ENCODE measurements at regions not wholly inside any gene's neighbourhood (a gene's known extent, or its start where the extent isn't known, plus 50 kb on each side); places are given as distances from the start of the nearest gene placed in this dataset.
"Not testable (repeated sequence)": the region's sequence is repeated elsewhere in the genome, so short reads cannot be mapped to it uniquely, and the experiment has no call there.

DNA sequence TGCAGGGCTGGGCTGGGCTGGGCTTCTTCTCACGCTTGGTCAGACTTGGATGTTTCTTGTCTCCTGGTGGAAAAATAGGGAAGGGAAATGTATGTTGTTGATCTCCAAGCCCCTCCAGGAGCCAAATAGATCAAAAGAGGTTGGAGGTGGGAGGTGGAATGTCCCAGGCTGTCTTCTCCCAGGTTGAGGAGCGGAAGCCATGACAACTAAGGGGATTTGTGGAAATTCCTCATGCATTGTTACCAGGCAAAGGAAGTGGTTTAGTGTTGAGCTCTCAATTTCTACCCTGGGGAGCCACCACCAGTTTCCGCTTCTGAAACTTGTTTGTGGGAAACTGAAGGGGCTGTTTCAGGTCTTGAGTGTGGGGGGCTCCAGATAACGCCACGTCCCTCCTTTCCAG lies 79.0 kb downstream of the SPRY4 start:
- no peak overlapping the region for H3K27ac ChIP-seq
- TF ChIP-seq, protein P1, sequence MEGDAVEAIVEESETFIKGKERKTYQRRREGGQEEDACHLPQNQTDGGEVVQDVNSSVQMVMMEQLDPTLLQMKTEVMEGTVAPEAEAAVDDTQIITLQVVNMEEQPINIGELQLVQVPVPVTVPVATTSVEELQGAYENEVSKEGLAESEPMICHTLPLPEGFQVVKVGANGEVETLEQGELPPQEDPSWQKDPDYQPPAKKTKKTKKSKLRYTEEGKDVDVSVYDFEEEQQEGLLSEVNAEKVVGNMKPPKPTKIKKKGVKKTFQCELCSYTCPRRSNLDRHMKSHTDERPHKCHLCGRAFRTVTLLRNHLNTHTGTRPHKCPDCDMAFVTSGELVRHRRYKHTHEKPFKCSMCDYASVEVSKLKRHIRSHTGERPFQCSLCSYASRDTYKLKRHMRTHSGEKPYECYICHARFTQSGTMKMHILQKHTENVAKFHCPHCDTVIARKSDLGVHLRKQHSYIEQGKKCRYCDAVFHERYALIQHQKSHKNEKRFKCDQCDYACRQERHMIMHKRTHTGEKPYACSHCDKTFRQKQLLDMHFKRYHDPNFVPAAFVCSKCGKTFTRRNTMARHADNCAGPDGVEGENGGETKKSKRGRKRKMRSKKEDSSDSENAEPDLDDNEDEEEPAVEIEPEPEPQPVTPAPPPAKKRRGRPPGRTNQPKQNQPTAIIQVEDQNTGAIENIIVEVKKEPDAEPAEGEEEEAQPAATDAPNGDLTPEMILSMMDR (IDR thresholded peaks at IDR 0.05): no peak
- TF ChIP-seq ZFX (IDR thresholded peaks at IDR 0.05; ENCODE audit: borderline replicate concordance): no peak

DNA sequence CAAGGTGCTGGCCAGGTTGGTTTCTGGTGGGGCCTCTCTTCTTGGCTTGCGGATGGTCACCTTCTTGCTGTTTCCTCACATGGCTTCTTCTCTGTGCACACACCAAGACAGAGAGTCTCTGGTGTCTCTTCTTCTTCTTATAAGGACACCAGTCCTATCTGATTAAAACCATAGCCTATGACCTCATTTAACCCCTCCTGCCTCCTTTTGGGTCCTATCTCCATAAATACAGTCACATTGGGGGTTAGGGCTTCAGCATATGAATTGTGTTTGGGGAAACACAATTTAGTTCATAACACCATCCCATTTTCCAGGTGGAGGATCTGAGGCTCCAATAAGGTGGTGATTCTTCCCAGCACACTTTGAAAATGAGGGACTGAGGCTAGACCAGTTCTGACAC lies 80.4 kb downstream of the SPRY4 start:
- TF ChIP-seq, protein P1 (IDR thresholded peaks at IDR 0.05): no peak
- TF ChIP-seq ZFX (IDR thresholded peaks at IDR 0.05; ENCODE audit: borderline replicate concordance): no peak
- H3K27ac ChIP-seq: no peak overlapping the region

DNA sequence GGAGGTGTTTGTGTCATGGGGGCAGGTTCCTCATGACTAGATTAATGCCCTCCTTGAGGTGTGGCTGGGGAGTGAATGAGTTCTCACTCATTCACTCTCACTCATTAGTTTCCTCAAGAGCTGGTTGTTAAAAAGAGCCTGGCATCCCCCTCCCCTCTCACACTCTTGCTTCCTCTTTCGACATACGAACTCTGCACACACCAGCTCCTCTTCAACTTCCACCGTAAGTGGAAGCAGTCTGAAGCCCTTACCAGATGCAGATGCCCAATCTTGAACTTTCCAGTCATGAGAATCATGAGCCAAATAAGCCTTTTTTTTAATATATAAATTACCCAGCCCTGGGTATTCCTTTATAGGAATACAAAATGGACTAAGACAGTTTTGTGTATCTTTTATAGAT lies 82.5 kb downstream of the SPRY4 start:
- H3K27ac ChIP-seq: no peak overlapping the region
- TF ChIP-seq, protein P1 (IDR thresholded peaks at IDR 0.05): no peak
- no peak for TF ChIP-seq ZFX (IDR thresholded peaks at IDR 0.05; ENCODE audit: borderline replicate concordance)

DNA sequence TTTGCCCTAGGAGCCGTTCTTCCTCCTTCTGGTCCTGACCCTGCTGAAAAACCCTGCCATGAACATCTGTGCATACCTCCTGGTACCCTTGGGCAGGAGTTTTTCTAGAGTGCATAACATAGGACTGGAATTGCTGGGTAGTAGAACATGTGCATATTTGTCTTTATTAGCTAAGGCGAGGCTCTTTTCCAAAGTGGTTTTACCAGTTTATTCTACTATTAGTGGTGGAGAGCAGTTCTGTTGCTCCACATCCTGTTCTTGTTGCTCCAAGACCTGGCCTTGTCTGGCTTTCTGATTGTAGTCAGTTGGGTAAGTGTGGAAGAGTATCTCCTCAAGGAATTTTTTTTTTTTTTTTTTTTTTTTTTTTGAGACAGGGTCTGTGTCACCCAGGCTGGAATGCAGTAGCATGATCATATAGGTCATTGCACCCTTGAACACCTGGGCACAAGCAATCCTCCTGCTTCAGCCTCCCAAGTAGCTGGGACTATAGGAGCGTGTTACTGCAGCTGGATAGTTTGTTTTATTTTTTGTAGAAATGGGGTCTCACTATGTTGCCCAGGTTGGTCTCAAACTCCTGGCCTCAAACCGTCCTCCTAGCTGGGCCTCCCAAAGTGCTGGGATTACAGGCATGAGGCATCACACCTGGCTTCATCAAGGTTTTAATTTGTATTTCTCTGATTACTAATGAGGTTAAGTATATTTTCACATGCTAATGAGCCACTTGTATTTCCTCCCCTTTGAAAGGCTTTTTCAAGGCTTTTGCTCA lies 85.2 kb downstream of the SPRY4 start:
- TF ChIP-seq, protein P1 (IDR thresholded peaks at IDR 0.05): no peak
- TF ChIP-seq ZFX (IDR thresholded peaks at IDR 0.05; ENCODE audit: borderline replicate concordance): no peak
- no peak overlapping the region for H3K27ac ChIP-seq

DNA sequence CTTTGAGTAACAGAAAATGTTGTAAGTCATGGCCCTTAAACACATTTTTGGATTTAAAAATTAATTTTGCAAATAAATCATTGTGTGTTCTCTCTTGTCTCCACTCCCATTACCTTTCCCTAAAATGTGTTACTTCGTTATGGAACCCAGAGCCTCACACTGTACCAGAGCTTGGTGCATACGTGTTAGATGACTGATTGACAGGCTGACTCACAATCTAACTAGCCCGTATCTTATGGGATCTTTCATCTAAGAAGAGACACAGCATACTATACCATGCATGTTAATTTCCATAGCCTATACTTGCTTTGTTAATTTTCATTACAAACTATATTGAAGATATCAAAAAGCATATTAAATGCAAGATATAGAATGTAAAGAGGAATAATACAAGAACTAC lies 87.1 kb downstream of the SPRY4 start:
- TF ChIP-seq ZFX (IDR thresholded peaks at IDR 0.05; ENCODE audit: borderline replicate concordance): no peak
- TF ChIP-seq, protein P1 (IDR thresholded peaks at IDR 0.05): no peak
- H3K27ac ChIP-seq: no peak overlapping the region

DNA sequence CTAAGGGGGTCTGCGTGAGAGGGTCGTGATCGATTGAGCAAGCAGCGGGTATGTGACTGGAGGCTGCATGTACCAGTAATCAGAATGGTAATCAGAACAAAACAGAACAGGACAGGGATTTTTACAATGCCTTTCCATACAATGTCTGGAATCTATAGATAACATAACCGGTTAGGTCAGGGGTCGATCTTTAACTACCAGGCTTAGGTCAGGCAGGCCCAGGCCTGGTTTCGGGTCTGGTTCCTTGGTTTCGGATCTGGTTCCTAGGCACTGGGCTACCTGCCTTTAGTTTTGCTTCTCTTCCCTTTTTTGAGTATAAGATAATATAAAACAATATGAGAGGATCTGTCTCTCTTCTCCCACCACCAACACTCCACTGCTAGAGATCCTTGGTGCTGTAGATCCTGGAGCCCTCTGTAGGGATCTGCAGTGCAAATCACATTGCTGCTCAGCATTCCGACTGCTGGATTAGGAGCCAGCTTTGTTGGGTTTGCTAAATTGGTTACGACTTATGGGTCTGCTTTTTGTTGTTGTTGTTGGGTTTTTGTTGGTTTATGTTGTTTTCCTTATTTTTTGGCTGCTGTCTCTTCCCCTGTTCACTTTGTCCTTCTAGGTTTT lies 88.0 kb downstream of the SPRY4 start:
- not testable (repeated sequence) for H3K27ac ChIP-seq

DNA sequence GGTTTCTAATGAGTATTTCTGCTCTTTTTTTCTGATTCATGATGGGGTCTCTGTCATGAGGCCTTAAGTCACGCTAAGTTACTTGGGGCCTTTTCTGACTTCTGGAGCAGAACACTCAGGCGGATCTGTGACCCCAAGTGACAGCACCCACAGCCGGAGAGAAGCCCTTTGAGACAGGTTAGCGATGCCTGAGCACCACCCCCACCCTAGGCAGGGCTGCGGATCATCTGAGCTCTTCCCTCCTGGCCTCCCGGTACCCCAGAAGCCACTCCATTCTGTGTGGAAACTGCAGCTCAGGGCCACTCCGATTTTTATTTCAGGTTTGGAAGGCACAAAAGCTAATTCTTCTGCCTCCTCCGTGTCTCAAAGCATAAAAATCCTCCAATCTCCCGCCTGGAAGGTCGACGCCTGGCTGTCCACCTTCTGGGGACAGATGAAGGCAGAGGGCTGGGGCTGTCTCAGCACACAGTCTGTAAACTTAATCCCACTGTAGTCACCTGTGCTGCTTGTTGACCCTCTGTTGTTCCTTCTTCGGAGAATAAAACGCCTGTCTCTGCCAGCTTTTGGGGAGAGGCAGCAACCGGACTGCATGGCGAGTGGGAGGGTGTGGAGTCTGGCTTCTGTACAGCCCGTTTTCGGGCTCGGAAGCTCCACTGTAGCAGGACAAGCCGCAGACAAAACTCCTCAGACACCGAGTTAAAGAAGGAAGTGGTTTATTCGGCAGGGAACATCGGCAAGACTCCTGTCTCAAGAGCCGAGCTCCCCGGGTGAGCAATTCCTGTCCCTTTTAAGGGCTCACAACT lies 88.8 kb downstream of the SPRY4 start:
- no peak for TF ChIP-seq ZFX (IDR thresholded peaks at IDR 0.05; ENCODE audit: borderline replicate concordance)
- TF ChIP-seq, protein P1 (IDR thresholded peaks at IDR 0.05): no peak
- no peak overlapping the region for H3K27ac ChIP-seq
